ENCODE measurements at regions not wholly inside any gene's neighbourhood (a gene's known extent, or its start where the extent isn't known, plus 50 kb on each side); places are given as distances from the start of the nearest gene placed in this dataset.

- Histone ChIP-seq H3K27me3 (replicated peaks; ENCODE audit: control insufficient read depth, insufficient read depth, low read length) (no peaks in the 10 kb centered on the region), H3K9me3 (no peaks in the 10 kb centered on the region), H3K4me3 (ENCODE audit: low read depth, low read length) (no peak overlapping the region), H3K36me3 (ENCODE audit: control insufficient read depth, insufficient read depth, low read length) (no peaks in the 10 kb centered on the region), H3K4me1 (no peaks in the 10 kb centered on the region)
- POLR2A ChIA-PET = no interaction called here
- H3K9me3 Mint-ChIP-seq (ENCODE audit: unreplicated experiment) = no peaks in the 10 kb centered on the region
- H3K4me3 Mint-ChIP-seq (ENCODE audit: unreplicated experiment) = no peak overlapping the region
- intact Hi-C loops (cut with micrococcal nuclease; ENCODE audit: unreplicated experiment) = loop anchor here (5.0 kb wide), 1 partner anchor 656 kb away; no protein-coding TSS in a partner anchor
- H3K27ac Mint-ChIP-seq (ENCODE audit: unreplicated experiment) = no peak overlapping the region
- H3K36me3 Mint-ChIP-seq (ENCODE audit: insufficient read depth, unreplicated experiment) = no peaks in the 10 kb centered on the region
- CTCF ChIA-PET = no interaction called here
- no peaks in the 10 kb centered on the region for H3K4me1 Mint-ChIP-seq (ENCODE audit: low read depth, unreplicated experiment)
- no peak for TF ChIP-seq CTCF (IDR thresholded peaks at IDR 0.05; ENCODE audit: insufficient read depth in 1 of 2, low read depth in 1 of 2, low read length in 1 of 2, severe bottlenecking in 1 of 2, unreplicated experiment in 1 of 2)
- no TSS peak for BruUV-seq (replicated peaks)
- no peak for DNase-seq
- peaks cover 8% of the 10 kb centered on the region for H3K27me3 Mint-ChIP-seq (ENCODE audit: insufficient read depth, unreplicated experiment)
Observed at GRCh38 chr5:175082866-175083590, 358.6 kb downstream of the MSX2 start.

GRCh38 chr5:175082346-175082745, 358.0 kb downstream of the MSX2 start:
- no peaks in the 10 kb centered on the region for H3K36me3 Mint-ChIP-seq (ENCODE audit: insufficient read depth, unreplicated experiment)
- no peaks in the 10 kb centered on the region for H3K4me1 ChIP-seq
- no peaks in the 10 kb centered on the region for H3K4me1 Mint-ChIP-seq (ENCODE audit: low read depth, unreplicated experiment)
- peaks cover 8% of the 10 kb centered on the region for H3K27me3 Mint-ChIP-seq (ENCODE audit: insufficient read depth, unreplicated experiment)
- intact Hi-C loops (cut with micrococcal nuclease; ENCODE audit: unreplicated experiment) = loop anchor here (5.0 kb wide), 1 partner anchor 655 kb away; no protein-coding TSS in a partner anchor
- no peak overlapping the region for H3K4me3 Mint-ChIP-seq (ENCODE audit: unreplicated experiment)
- H3K27ac Mint-ChIP-seq (ENCODE audit: unreplicated experiment) = no peak overlapping the region
- H3K9me3 Mint-ChIP-seq (ENCODE audit: unreplicated experiment) = no peaks in the 10 kb centered on the region
- H3K27me3 ChIP-seq (replicated peaks; ENCODE audit: control insufficient read depth, insufficient read depth, low read length) = no peaks in the 10 kb centered on the region
- no peak for DNase-seq
- H3K4me3 ChIP-seq (ENCODE audit: low read depth, low read length) = no peak overlapping the region
- ChIA-PET CTCF (no interaction called here), POLR2A (no interaction called here)
- no peak for TF ChIP-seq CTCF (IDR thresholded peaks at IDR 0.05; ENCODE audit: insufficient read depth in 1 of 2, low read depth in 1 of 2, low read length in 1 of 2, severe bottlenecking in 1 of 2, unreplicated experiment in 1 of 2)
- H3K36me3 ChIP-seq (ENCODE audit: control insufficient read depth, insufficient read depth, low read length) = no peaks in the 10 kb centered on the region
- no TSS peak for BruUV-seq (replicated peaks)
- H3K9me3 ChIP-seq = no peaks in the 10 kb centered on the region

- intact Hi-C loops (cut with micrococcal nuclease; ENCODE audit: unreplicated experiment) = loop anchor here (5.0 kb wide), 1 partner anchor 652 kb away; no protein-coding TSS in a partner anchor
- no peak for TF ChIP-seq CTCF (IDR thresholded peaks at IDR 0.05; ENCODE audit: insufficient read depth in 1 of 2, low read depth in 1 of 2, low read length in 1 of 2, severe bottlenecking in 1 of 2, unreplicated experiment in 1 of 2)
- ChIA-PET POLR2A (no interaction called here), CTCF (no interaction called here)
- Mint-ChIP-seq H3K4me3 (ENCODE audit: unreplicated experiment) (no peak overlapping the region), H3K4me1 (ENCODE audit: low read depth, unreplicated experiment) (no peaks in the 10 kb centered on the region), H3K9me3 (ENCODE audit: unreplicated experiment) (peaks cover 18% of the 10 kb centered on the region), H3K27ac (ENCODE audit: unreplicated experiment) (no peak overlapping the region), H3K27me3 (ENCODE audit: insufficient read depth, unreplicated experiment) (peaks cover 4% of the 10 kb centered on the region), H3K36me3 (ENCODE audit: insufficient read depth, unreplicated experiment) (no peaks in the 10 kb centered on the region)
- H3K4me1 ChIP-seq = no peaks in the 10 kb centered on the region
- H3K27me3 ChIP-seq (replicated peaks; ENCODE audit: control insufficient read depth, insufficient read depth, low read length) = no peaks in the 10 kb centered on the region
- no peak for DNase-seq
- no TSS peak for BruUV-seq (replicated peaks)
- no peaks in the 10 kb centered on the region for H3K36me3 ChIP-seq (ENCODE audit: control insufficient read depth, insufficient read depth, low read length)
- peaks cover 5% of the 10 kb centered on the region; the same call in 1 of the 2 replicates for H3K9me3 ChIP-seq
- no peak overlapping the region for H3K4me3 ChIP-seq (ENCODE audit: low read depth, low read length)
Observed at GRCh38 chr5:175079707-175080106, 355.3 kb downstream of the MSX2 start.
